Kidney epithelial cell (primary cell): ENCODE measurements at regions not wholly inside any gene's neighbourhood (a gene's known extent, or its start where the extent isn't known, plus 50 kb on each side); places are given as distances from the start of the nearest gene placed in this dataset.

Experiments used
- DNase-seq: peaks from one replicate; pipeline ENCODE4 v3.0.0-alpha.2; 2010; ENCODE audit warnings: low read depth
- H3K27me3 ChIP-seq: 2 replicates; pipeline ENCODE4 v1.6.0; 2011; ENCODE audit warnings: low read length; ENCODE audit not compliant: control insufficient read depth, insufficient read depth
- H3K36me3 ChIP-seq: 2 replicates; pipeline ENCODE4 v1.5.1; 2011; ENCODE audit warnings: low read length; ENCODE audit not compliant: control insufficient read depth, insufficient read depth
- H3K4me3 ChIP-seq: 2 replicates; pipeline ENCODE4 v1.5.1; 2011; ENCODE audit warnings: low read depth, mild to moderate bottlenecking, control low read depth, low read length
- CTCF ChIP-seq: IDR thresholded peaks from 2 replicates; pipeline ENCODE4 v1.5.1; 2011; ENCODE audit warnings: mild to moderate bottlenecking, moderate library complexity, low read length, control low read depth, inconsistent platforms; ENCODE audit not compliant: insufficient read depth, poor library complexity, severe bottlenecking

GRCh38 chr13:88376760-88377388, 705.7 kb downstream of the SLITRK5 start:
- TF ChIP-seq CTCF, result no peak
- H3K4me3 ChIP-seq, result no peak overlapping the region
- no peak for DNase-seq
- H3K36me3 ChIP-seq, result no peaks in the 10 kb centered on the region
- no peaks in the 10 kb centered on the region for H3K27me3 ChIP-seq

DNA sequence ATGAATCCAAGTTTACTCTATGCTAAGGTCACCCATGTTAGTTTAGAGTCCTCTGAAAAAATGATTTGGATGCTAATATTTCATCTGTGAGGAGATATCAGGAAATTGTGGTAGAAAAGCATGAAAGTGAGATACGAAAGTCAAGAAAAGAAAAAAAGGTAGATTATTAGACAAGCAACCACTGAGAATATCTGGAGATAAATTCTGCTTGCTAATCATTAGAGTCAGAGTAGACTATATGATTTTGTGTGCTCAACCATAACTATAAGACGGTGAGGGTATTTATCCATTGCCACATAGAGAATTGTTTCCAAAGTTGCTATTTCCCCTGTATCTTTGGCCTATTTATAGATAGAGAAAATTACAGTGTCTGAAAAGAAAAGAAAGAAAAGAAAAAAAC, 706.7 kb downstream of the SLITRK5 start:
- Histone ChIP-seq H3K36me3 (no peaks in the 10 kb centered on the region), H3K27me3 (no peaks in the 10 kb centered on the region), H3K4me3 (no peak overlapping the region)
- no peak for TF ChIP-seq CTCF
- DNase-seq, result no peak

DNA sequence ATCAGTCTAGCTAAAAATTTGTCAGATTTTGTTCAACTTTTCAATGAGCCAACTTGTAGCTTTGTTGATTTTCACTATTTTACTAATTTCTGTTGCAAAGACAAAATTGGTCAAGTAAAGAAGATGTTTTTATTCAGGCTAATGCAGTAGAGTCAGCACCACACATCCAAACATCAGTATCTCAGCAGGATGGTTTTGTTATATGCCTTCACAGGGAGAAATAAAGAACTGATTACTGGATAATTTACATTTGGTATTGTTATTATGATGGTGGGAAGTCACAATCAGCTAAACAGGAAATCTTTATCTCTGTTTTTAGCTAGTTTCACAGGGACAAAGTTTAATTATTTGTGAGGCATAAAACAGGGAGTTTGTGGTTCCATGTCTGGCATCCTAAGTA, 713.4 kb downstream of the SLITRK5 start:
- no peaks in the 10 kb centered on the region for H3K36me3 ChIP-seq
- no peak for TF ChIP-seq CTCF
- no peak for DNase-seq
- H3K4me3 ChIP-seq, result no peak overlapping the region
- no peaks in the 10 kb centered on the region for H3K27me3 ChIP-seq

DNA sequence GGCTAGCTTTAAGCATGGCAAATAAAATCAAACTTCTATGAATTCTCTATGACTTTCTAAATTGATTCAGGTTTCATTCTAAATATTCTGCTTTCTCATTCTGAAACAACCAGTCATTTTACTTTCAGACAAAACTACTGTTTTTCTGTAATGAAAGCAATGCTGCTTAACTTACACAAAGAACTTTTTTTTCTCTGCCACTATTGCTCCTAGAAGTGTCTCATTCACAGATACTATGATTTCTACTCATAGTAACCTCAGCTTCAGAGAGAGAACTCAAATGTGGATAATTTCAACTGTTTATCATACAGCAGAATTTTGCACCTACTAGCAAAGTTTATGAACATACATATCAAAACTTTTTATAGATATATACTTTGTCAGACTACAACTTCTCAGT, 724.6 kb downstream of the SLITRK5 start:
- no peaks in the 10 kb centered on the region for H3K27me3 ChIP-seq
- no peaks in the 10 kb centered on the region for H3K36me3 ChIP-seq
- no peak for DNase-seq
- TF ChIP-seq CTCF, result no peak
- H3K4me3 ChIP-seq, result no peak overlapping the region

- Histone ChIP-seq H3K27me3 (no peaks in the 10 kb centered on the region), H3K36me3 (no peaks in the 10 kb centered on the region), H3K4me3 (no peak overlapping the region)
- DNase-seq, result no peak
- no peak for TF ChIP-seq CTCF
Measured at GRCh38 chr13:88411696-88412095, 740.5 kb downstream of the SLITRK5 start.

DNA sequence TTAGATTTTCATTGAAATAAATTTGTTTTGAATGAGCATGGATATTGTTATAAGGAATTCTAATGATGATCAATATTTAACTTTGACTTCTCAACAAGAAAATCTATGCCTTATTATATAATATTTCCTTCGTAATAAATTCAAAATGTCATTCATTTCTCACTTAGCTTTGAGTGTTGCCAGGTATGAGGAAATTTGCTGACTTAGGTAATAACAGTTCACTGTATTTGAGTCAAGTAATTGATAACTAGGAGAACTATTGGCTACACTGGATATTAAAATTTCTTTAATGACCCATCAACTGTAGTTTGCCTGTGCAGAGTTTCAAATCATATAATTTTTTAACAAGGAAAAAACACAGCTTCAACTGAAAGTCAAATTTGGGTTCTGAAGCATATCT, 746.6 kb downstream of the SLITRK5 start:
- TF ChIP-seq CTCF, result no peak
- DNase-seq, result no peak
- no peaks in the 10 kb centered on the region for H3K27me3 ChIP-seq
- no peak overlapping the region for H3K4me3 ChIP-seq
- H3K36me3 ChIP-seq, result no peaks in the 10 kb centered on the region
